Mucosa of rectum (tissue), 2 donors: ENCODE measurements at regions not wholly inside any gene's neighbourhood (a gene's known extent, or its start where the extent isn't known, plus 50 kb on each side); places are given as distances from the start of the nearest gene placed in this dataset.
"Not testable (repeated sequence)": the region's sequence is repeated elsewhere in the genome, so short reads cannot be mapped to it uniquely, and the experiment has no call there.

Source experiments
- H3K27ac ChIP-seq, 2 donors: one replicate each; pipeline ENCODE4 v1.7.0; 2013; ENCODE audit warnings: inconsistent platforms in 2 of 2, low read depth in 2 of 2, low read length in 2 of 2
- H3K27me3 ChIP-seq, 2 donors: one replicate each; pipeline ENCODE4 v1.7.0; 2013; ENCODE audit warnings: low read length in 2 of 2; ENCODE audit not compliant: control insufficient read depth in 2 of 2, insufficient read depth in 2 of 2
- H3K36me3 ChIP-seq, 2 donors: one replicate each; pipeline ENCODE4 v1.7.0; 2013; ENCODE audit warnings: low read length in 2 of 2; ENCODE audit not compliant: control insufficient read depth in 2 of 2, insufficient read depth in 2 of 2
- H3K4me1 ChIP-seq, 2 donors: one replicate each; pipeline ENCODE4 v1.7.0; 2013; ENCODE audit warnings: low read length in 2 of 2, mild to moderate bottlenecking in 1 of 2; ENCODE audit not compliant: control insufficient read depth in 2 of 2, insufficient read depth in 2 of 2
- H3K4me3 ChIP-seq, 2 donors: one replicate each; pipeline ENCODE4 v1.7.0; 2013; ENCODE audit warnings: low read length in 2 of 2
- H3K9ac ChIP-seq, 2 donors: one replicate each; pipeline ENCODE4 v1.7.0; 2013; ENCODE audit warnings: low read length in 2 of 2, low read depth in 1 of 2, mild to moderate bottlenecking in 1 of 2
- H3K9me3 ChIP-seq, 2 donors: one replicate each; pipeline ENCODE4 v1.7.0; 2013; ENCODE audit warnings: low read length in 2 of 2; ENCODE audit not compliant: control insufficient read depth in 2 of 2
- donor health status: healthy.
- donor health status: Normal muscosa, but diverticular disease.

DNA sequence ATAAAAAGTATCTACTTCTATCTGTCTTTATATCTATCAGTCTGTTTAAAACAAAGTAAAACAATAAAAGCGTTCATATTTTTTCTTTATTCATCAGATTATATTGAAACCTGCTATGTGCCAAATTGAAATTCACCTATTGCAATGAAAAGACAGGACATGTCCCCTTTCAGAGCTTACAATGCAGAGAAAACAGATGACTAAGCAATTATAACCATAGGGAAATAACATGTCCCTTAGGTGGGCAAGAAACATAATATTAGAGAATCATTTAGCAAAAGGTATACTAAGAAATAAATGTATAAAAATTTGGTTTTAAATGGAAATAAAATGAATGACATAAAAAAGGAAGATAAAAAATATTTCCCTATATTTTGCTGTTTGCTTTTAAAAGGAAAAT is 1421.3 kb downstream of the FSCB start:
- Histone ChIP-seq H3K9me3 (no peaks in the 10 kb centered on the region), H3K4me1 (no peaks in the 10 kb centered on the region), H3K27me3 (no peaks in the 10 kb centered on the region), H3K27ac (no peak overlapping the region), H3K36me3 (no peaks in the 10 kb centered on the region), H3K9ac (no peak overlapping the region), H3K4me3 (no peak overlapping the region)

DNA sequence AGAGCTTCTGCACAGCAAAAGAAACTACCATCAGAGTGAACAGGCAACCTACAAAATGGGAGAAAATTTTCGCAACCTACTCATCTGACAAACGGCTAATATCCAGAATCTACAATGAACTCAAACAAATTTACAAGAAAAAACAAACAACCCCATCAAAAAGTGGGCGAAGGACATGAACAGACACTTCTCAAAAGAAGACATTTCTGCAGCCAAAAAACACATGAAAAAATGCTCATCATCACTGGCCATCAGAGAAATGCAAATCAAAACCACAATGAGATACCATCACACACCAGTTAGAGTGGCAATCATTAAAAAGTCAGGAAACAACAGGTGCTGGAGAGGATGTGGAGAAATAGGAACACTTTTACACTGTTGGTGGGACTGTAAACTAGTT is 1439.7 kb downstream of the FSCB start:
- H3K4me3 ChIP-seq, H3K9ac ChIP-seq, H3K4me1 ChIP-seq, H3K36me3 ChIP-seq, H3K27ac ChIP-seq, H3K9me3 ChIP-seq, H3K27me3 ChIP-seq: not testable (repeated sequence)

DNA sequence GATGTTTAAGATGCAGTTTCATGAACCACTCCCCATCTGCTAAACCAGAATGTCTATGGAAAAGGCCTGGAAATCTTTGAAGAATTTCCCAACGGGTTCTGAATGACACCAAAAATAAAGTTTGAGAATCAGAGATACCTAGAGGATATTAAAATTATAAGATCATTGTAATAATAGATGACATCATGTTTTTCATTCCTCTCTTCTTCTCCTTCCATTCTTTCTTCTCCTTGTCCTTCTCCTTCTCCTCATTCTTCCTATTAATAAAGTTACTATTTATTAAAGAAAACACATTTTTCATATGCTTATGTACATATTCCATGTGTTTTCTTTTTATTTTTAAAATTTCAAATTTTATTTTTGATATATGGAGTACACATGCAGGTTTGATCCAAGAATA is 1449.4 kb downstream of the LRFN5 start:
- no peaks in the 10 kb centered on the region for H3K36me3 ChIP-seq
- H3K4me1 ChIP-seq, result no peaks in the 10 kb centered on the region
- no peak overlapping the region for H3K27ac ChIP-seq
- no peaks in the 10 kb centered on the region for H3K27me3 ChIP-seq
- no peak overlapping the region for H3K9ac ChIP-seq
- H3K9me3 ChIP-seq, result no peaks in the 10 kb centered on the region
- no peak overlapping the region for H3K4me3 ChIP-seq

DNA sequence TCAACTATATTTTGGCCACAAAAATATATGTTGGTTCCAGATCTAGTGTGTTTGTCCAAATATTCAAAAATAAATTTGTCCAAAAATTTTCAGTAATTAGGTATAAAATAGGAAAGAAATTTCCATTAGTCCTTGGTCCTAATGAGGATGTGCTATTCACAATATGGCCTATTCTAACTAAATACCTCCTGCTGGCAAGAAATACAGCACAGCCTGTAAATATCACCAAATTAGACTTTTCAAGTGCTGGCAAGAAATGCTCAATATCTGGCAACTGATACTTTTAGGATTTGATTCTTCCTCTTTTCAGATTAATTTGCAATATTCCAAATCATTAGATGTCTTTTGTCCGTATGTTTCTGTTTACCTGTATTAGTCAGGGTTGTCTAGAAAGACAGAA is 1446.2 kb downstream of the LRFN5 start:
- no peak overlapping the region for H3K4me3 ChIP-seq
- no peak overlapping the region for H3K27ac ChIP-seq

DNA sequence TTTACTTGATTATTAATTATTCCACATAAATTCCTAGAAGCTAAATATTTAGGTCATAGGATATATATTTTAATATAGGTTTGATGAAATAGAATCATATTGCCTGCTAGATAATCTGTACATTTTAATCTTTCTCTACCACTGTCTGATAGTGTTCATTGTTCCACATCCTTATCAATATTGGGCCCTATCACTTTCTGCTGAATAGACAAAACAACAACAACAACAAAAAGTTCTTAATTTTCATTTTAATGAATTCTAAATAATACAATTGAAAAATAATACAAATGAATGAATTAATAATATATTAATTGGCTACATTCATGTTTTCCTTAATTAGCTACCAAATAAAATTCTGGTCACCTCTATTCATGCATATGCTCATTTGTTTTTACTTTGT is 1437.2 kb downstream of the LRFN5 start:
- H3K27me3 ChIP-seq, result no peaks in the 10 kb centered on the region
- H3K9me3 ChIP-seq, result no peaks in the 10 kb centered on the region
- H3K36me3 ChIP-seq, result no peaks in the 10 kb centered on the region
- H3K4me1 ChIP-seq, result no peaks in the 10 kb centered on the region
- no peak overlapping the region for H3K9ac ChIP-seq
- H3K27ac ChIP-seq, result no peak overlapping the region
- H3K4me3 ChIP-seq, result no peak overlapping the region

More for the DNA sequence above, 1446.2 kb downstream of the LRFN5 start:
- no peaks in the 10 kb centered on the region for H3K36me3 ChIP-seq
- no peaks in the 10 kb centered on the region for H3K4me1 ChIP-seq
- no peaks in the 10 kb centered on the region for H3K9me3 ChIP-seq
- H3K27me3 ChIP-seq, result no peaks in the 10 kb centered on the region
- H3K9ac ChIP-seq, result no peak overlapping the region

DNA sequence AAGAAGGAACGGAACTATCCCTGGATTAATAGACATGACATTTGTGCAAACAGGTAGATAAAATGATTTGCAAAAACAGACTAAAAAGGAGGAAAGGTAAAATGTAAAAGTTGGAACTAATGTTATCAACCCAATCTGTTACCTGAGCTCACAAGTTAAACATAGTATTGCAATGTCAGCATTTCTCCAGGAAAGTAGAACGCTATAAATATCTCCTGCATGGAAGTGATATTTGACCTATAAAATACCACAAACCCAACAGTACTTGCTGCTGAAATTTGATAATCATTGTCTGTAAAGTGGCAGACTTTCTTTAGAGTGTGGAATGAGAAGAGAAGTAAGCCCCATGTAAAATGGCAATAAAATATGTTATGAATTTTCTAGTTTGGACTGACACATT is 1435.7 kb downstream of the LRFN5 start:
- Histone ChIP-seq H3K27me3 (no peaks in the 10 kb centered on the region), H3K9me3 (no peaks in the 10 kb centered on the region), H3K36me3 (no peaks in the 10 kb centered on the region), H3K4me1 (no peaks in the 10 kb centered on the region), H3K4me3 (no peak overlapping the region), H3K9ac (no peak overlapping the region), H3K27ac (no peak overlapping the region)

DNA sequence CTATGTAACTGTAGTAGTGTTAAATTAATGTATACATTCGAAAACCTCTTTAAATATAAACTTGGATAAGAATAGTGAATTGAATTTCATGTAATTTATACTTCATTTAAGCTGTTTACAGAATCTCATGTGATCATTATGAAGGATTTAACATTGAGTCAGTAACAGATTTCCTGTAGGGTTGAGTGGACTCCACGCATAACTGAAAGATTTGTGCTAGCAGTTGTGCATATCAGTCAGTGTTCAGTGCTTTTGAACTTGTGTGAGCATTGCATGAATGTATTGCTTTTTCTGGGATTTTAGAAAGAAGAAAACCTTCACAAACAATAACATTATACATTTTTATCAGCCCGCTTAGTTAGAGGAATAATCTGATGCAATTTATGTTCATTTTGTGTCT is 1435.3 kb downstream of the LRFN5 start:
- Histone ChIP-seq H3K9ac (no peak overlapping the region), H3K4me1 (no peaks in the 10 kb centered on the region), H3K4me3 (no peak overlapping the region), H3K27ac (no peak overlapping the region), H3K9me3 (no peaks in the 10 kb centered on the region), H3K27me3 (no peaks in the 10 kb centered on the region), H3K36me3 (no peaks in the 10 kb centered on the region)

DNA sequence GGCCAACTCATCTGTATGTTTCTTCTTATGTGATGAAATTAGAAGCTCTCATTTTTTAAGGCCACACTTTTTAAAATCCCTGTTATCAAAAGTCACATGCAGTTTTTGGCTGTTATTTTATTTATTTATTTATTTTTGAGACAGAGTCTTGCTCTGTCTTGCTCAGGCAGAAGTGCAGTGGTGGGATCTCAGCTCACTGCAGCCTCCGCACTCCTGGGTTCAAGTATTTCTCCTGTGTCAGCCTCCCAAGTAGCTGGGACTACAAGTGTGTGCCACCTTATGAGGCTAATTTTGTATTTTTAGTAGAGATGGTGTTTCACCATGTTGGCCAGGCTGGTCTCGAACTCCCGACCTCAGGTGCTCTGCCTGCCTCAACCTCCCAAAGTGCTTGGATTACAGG is 1434.5 kb downstream of the LRFN5 start:
- Histone ChIP-seq H3K4me1 (no peaks in the 10 kb centered on the region), H3K27me3 (no peaks in the 10 kb centered on the region), H3K9ac (no peak overlapping the region), H3K9me3 (no peaks in the 10 kb centered on the region), H3K27ac (no peak overlapping the region), H3K4me3 (no peak overlapping the region), H3K36me3 (no peaks in the 10 kb centered on the region)

DNA sequence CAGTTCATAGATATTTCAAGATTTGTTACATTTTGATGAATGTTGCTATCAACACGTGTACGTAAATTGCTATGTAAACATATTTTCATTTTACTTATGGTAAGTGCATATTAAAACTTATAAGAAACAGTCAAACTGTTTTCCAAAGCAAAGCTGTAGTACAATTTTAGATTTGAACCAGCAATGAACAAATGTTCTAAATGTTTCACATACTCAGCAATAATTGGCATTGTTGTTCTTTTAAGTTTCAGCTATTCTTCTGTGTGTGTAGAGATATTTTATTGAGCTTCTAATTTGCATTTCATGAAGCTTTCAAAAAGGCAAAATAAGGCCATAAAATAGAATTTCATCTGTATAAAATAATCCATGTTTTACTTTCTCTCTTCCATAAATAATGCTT is 1433.2 kb downstream of the LRFN5 start:
- H3K9ac ChIP-seq, result no peak overlapping the region
- no peaks in the 10 kb centered on the region for H3K9me3 ChIP-seq
- H3K27ac ChIP-seq, result no peak overlapping the region
- H3K4me1 ChIP-seq, result no peaks in the 10 kb centered on the region
- H3K4me3 ChIP-seq, result no peak overlapping the region
- no peaks in the 10 kb centered on the region for H3K27me3 ChIP-seq
- no peaks in the 10 kb centered on the region for H3K36me3 ChIP-seq

DNA sequence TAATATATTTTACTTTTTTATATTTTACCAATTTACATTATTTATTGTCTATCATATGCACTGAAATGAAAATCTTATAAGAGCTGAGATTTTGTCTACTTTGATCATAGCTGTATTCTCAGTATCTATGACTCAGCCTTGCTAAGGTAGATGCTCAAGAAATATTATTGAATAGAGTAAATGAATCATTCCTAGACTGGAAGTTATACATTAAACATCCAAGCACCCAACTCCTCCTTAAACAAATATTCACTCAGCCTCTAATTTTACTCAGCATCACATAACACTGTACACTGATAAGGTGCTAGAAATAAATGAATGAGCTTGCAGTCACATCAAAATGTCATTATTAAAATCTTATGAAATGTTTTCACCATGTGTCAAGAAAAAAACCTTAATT is 1424.9 kb downstream of the LRFN5 start:
- Histone ChIP-seq H3K4me1 (no peaks in the 10 kb centered on the region), H3K9me3 (no peaks in the 10 kb centered on the region), H3K9ac (no peak overlapping the region), H3K36me3 (no peaks in the 10 kb centered on the region), H3K4me3 (no peak overlapping the region), H3K27ac (no peak overlapping the region), H3K27me3 (no peaks in the 10 kb centered on the region)

DNA sequence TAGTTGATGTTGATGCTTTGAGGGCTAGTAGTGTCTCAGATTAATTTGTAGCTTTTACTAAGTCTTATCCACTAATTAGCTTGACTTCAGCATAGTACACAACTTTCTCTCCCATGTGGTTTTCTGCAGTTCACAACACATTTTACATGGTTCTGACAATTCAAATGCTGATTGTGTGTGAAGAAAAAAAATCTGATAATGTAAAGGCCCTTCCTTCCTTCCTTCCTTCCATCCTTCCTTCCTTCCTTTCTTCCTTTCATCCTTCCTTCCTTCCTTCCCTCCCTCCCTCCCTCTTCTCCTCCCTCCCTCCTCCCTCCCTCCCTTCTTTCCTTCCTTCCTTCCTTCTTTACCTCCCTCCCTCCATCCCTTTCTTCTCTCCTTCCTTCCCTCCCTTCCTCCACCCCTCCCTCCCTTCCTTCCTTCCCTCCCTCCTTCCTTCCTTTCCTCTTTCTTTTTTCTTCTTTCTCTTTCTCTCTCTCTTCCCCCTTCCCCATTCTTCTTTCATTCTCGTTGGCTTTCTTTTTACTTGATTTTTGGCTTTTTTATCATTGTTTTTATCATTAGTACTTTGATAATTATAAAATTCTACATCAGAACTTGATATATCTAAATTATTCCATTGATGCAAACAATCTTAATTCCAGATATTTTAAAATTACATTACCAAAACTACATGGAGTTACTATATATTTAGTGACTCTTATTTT is 1415.6 kb downstream of the LRFN5 start:
- Histone ChIP-seq H3K4me1 (no peaks in the 10 kb centered on the region), H3K9me3 (peaks cover 0 to 3% of the 10 kb centered on the region in 2 donors), H3K4me3 (no peak overlapping the region), H3K9ac (no peak overlapping the region), H3K27ac (no peak overlapping the region), H3K27me3 (no peaks in the 10 kb centered on the region), H3K36me3 (no peaks in the 10 kb centered on the region)
